Cardiac septum (tissue), 1 donor: ENCODE measurements at regions not wholly inside any gene's neighbourhood (a gene's known extent, or its start where the extent isn't known, plus 50 kb on each side); places are given as distances from the start of the nearest gene placed in this dataset.
"Not testable (repeated sequence)": the region's sequence is repeated elsewhere in the genome, so short reads cannot be mapped to it uniquely, and the experiment has no call there.

ENCODE experiments used
- DNase-seq: peaks from one replicate; pipeline ENCODE4 v3.0.0-alpha.2; 2020; ENCODE audit warnings: low spot score
- intact Hi-C: fragments of 100-400 bp; cut with DNase I; formaldehyde crosslinking; loops from one replicate; pipeline ENCODE4 v1.14.0; 2022
- donor health status: DM: no; HTN: no; CAD: no.

- intact Hi-C loops, result no loop called here
- DNase-seq, result no peak
Measured at GRCh38 chr14:87380054-87380453, 612.9 kb downstream of the GALC start.

GRCh38 chr14:87368751-87369150 lies 624.2 kb downstream of the GALC start:
- intact Hi-C loops, result no loop called here
- DNase-seq, result no peak

- intact Hi-C loops, DNase-seq: not testable (repeated sequence)
Measured at GRCh38 chr14:87360246-87360645, 632.7 kb downstream of the GALC start.

GRCh38 chr14:87351007-87351406 lies 642.0 kb downstream of the GALC start:
- no peak for DNase-seq
- intact Hi-C loops, result no loop called here

- no peak for DNase-seq
- intact Hi-C loops, result no loop called here
Measured at GRCh38 chr14:87349921-87350320, 643.1 kb downstream of the GALC start.

GRCh38 chr14:87343652-87344051 lies 649.3 kb downstream of the GALC start:
- intact Hi-C loops, result no loop called here
- DNase-seq, result no peak

DNA sequence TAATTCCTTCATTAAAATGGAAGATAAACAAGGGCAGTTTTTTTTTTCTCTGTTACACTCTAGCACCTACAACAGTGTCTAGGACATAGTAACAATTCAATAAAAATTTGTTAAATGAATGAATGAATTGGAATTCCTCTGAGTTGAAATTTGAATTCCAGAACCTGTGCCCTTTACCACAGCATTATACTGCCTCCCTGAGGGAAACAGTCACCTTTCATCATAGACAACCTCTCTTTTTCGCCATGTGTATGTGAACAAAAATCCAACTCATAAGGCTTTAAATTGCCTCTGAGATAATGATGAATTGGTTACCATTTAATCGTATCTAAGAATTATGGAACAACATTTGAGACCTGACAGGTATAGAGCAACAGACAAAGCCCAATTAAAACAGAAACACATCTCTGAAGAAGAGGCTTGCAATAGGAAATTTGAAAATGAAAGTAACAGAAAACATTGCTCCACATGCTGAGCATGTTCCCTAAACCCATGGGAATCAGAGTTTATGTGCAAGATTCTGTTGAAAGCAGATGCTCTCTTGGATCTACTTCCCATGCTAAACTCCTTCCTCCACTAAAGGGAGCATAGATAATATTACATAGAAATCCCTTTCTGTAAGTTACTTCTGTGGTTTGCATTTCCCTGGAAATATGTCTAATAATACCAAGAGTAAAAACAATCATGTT lies 657.8 kb downstream of the GALC start:
- DNase-seq, result no peak
- intact Hi-C loops, result no loop called here

- intact Hi-C loops, result no loop called here
- no peak for DNase-seq
Measured at GRCh38 chr14:87331991-87332390, 661.0 kb downstream of the GALC start.

GRCh38 chr14:87325741-87326140 lies 667.2 kb downstream of the GALC start:
- intact Hi-C loops, result no loop called here
- DNase-seq, result no peak

DNA sequence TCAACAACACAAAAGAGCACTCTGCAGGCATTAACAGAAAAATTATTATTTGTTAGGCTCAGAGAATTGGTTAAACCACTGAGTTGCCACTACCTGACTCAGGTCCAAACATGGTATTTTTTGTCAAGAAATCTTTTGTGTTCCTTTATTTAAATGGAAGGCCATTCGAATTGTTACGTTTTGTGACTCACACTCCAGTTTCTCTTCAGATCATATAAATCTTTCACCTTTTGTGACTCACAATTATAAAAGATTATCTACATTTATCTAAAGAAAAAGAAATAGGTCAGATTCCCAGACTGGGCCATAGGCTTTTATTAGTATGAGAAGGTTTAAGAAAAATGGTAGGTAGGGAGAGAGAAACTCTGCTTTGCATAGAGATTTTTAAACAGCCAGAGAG lies 669.8 kb downstream of the GALC start:
- intact Hi-C loops, result no loop called here
- no peak for DNase-seq

DNA sequence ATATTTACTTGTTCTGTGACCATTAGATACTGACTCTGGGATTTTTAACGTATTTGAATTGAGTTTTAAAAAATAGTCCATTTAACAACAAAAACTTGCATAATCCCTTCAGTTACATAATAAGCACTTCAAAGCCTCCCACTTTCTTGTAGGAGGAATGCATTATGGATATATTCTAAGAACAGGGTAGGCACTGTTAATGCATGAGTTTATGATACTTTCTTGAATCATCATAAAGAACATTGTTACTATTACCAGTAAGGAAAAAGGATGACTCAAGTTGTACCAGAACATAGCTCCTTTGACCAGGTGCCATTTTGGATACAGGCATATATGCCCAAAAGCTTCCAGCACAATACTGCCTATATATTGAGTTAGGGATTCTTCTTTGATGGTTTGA lies 671.4 kb downstream of the GALC start:
- DNase-seq, result no peak
- intact Hi-C loops, result no loop called here

DNA sequence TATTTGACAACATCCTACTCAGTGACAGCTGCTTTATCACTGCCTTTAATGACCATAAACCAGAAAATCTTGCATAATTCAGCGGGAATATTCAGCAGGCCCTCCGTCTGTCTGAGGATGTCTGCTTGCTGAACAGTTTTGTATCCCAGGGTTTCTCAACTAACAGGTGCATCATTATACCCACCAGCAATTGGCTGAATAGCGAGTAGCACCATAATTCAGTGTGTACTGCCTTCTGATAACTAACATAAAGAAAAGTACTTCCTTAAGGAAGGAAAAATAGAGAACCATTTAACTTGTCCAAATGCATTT lies 680.1 kb downstream of the GALC start:
- intact Hi-C loops, result no loop called here
- no peak for DNase-seq

- intact Hi-C loops, result no loop called here
- DNase-seq, result no peak
Measured at GRCh38 chr14:87312169-87312893, 680.7 kb downstream of the GALC start.

- no peak for DNase-seq
Measured at GRCh38 chr14:87309557-87309956, 683.4 kb downstream of the GALC start.

DNA sequence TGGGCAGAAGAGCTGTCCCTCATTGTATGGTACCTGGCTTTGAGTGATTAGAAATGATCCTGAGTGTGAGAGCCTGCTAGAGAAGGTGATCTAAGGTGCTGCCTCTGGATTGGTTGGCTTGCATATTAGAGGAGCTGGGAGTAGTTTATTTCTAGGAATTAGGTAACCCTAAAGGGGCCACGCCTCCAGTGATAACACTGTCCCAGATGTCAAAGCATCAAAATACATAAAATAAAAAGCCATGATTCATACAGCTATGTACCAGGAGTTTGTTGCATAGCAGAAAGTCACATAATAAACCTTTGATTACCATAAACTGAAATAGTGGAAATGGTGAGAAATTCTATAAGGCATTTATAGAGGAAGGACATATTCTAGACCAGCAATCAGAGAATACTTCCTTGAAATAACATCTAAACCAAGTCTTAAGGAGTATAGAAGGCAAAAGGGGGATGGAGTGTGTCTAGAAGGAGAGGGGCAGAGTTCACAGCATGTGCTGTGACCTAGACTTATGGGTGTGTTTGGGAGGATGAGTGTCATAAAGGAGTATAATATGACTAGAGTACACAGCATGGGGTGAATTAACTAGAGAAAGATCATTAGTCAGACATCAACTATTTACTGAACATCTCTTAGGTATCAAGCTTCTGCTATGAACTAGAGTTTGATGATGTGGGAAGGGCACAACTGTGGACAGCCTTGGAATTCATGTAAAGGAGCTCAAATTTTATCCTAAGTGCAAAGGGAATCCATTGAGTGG lies 686.4 kb downstream of the GALC start:
- DNase-seq, result no peak
- intact Hi-C loops, result no loop called here

More at GRCh38 chr14:87309557-87309956, 683.4 kb downstream of the GALC start:
- intact Hi-C loops, result no loop called here

DNA sequence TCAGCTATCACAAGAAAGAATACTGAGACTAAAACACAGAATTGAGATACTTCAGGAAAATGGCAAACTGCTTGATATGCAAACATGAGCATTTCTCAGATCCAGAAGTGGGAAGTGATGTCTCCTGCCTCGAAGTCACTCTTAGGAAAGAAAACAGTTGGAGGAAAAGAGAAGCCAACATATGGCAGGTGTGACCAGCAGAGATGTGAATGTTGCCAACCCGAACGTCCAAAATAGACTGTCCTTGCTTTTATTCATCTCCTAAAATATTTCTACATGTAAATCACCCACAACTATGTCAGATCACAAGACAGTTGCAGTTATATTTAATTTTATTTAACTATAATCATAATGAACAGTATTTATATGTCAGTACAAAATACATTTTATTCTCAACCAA lies 687.6 kb downstream of the GALC start:
- no peak for DNase-seq
- intact Hi-C loops, result no loop called here

DNA sequence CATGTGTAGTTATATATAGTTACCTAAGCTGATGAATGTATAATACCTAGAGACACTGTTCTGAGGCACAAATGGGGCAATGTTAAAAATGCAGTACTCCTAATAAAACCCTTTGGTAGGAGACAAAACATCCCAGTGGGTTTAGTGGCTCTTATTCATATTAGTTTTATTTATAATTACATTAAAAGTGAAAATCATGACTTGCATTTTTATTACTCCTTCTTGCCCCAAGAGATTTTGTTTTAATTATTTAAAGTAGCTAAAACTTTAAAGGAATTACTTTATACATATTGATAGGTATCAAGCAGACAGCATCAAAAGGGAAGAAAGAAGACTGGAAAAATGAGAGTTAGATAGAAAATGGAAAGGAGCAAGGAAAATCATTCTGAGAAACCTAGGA lies 688.6 kb downstream of the GALC start:
- no peak for DNase-seq
- intact Hi-C loops, result no loop called here

DNA sequence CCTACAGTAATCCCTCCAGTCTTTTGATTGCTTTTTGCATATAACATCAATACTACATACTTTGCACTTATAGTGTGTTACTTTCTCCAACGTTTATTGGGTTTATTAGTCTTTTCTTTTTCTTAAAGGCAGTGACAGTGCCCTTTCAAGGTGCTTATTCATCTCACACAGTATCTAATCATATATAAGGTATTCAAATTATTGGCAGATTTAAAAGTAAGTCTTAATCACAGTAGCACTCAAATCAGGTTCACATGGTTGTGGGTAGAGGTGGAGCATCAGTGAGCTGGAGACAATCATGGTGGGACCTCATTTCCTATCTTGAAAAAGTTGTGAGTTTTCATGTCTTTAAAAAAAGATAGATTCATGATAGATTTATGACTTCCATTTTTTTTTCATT lies 706.2 kb downstream of the GALC start:
- intact Hi-C loops, result no loop called here
- no peak for DNase-seq

DNA sequence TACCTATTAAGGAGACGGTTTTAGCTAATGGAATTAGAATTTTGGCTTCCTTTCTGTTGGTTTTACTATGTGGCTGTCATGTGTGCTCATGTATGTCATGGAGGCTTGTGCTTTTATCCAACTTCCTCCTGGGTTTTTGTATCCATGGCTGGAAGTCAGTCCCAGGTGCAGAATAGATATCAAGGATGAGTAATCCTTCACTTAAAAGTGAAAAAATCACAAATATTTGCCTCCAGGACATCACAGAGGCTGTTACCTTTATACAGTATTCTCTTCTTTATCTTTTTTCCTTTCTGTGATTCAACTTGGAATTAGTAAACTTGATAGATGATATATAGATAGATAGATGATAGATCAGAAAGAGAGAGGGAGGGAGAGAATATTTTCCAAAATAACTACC lies 706.8 kb downstream of the GALC start:
- no peak for DNase-seq
- intact Hi-C loops, result no loop called here

GRCh38 chr14:87285506-87285905 lies 707.5 kb downstream of the GALC start:
- intact Hi-C loops, result no loop called here

GRCh38 chr14:87283547-87283946 lies 709.4 kb downstream of the GALC start:
- intact Hi-C loops, result no loop called here
- DNase-seq, result no peak

More at GRCh38 chr14:87285506-87285905, 707.5 kb downstream of the GALC start:
- no peak for DNase-seq
